HCT116 (cell line): ENCODE measurements at regions not wholly inside any gene's neighbourhood (a gene's known extent, or its start where the extent isn't known, plus 50 kb on each side); places are given as distances from the start of the nearest gene placed in this dataset.

Source experiments
- CEBPB ChIP-seq: IDR thresholded peaks from 2 replicates; pipeline ENCODE4 v1.6.1; 2012; ENCODE audit warnings: low read depth
- POLR2AphosphoS5 ChIP-seq: IDR thresholded peaks from 2 replicates; pipeline ENCODE4 v1.6.1; 2011; ENCODE audit warnings: mild to moderate bottlenecking, low read depth, low read length, moderate library complexity
- TF ChIP-seq, protein P1 (sequence below), 3 experiments: fragments of 200-600 bp in 1 of 3; sonication (generic) in 1 of 3; IDR thresholded peaks in 2 of 3; conservative IDR thresholded peaks in 1 of 3; 2 replicates each; pipeline ENCODE4 v1.5.1; 2012 to 2017; ENCODE audit warnings: low read depth in 2 of 3, low read length in 2 of 3, antibody characterized with exemption in 1 of 3, borderline replicate concordance in 1 of 3, control low read depth in 1 of 3, mild to moderate bottlenecking in 1 of 3, mixed read lengths in 1 of 3, mixed run types in 1 of 3, moderate library complexity in 1 of 3; ENCODE audit not compliant: insufficient read depth in 1 of 3

DNA sequence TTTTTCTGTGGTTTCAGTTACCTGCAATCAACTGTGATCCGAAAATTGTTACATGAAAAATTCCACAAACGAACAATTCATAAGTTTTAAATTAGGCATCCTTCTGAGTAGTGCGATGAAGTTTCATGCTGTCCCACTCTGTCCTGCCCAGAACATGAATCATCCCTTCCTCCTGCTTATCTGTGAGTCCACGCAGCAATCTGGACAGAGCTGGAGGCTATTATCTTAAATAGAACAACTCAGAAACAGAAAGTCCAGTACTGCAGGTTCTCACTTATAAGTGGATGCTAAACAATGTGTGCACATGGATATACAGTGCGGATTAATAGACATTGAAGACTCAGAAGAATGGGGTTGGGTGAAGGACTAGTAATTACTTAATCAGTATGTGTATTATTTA is 583.7 kb upstream of the SPRY2 start:
- TF ChIP-seq, protein P1, sequence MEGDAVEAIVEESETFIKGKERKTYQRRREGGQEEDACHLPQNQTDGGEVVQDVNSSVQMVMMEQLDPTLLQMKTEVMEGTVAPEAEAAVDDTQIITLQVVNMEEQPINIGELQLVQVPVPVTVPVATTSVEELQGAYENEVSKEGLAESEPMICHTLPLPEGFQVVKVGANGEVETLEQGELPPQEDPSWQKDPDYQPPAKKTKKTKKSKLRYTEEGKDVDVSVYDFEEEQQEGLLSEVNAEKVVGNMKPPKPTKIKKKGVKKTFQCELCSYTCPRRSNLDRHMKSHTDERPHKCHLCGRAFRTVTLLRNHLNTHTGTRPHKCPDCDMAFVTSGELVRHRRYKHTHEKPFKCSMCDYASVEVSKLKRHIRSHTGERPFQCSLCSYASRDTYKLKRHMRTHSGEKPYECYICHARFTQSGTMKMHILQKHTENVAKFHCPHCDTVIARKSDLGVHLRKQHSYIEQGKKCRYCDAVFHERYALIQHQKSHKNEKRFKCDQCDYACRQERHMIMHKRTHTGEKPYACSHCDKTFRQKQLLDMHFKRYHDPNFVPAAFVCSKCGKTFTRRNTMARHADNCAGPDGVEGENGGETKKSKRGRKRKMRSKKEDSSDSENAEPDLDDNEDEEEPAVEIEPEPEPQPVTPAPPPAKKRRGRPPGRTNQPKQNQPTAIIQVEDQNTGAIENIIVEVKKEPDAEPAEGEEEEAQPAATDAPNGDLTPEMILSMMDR (IDR thresholded peaks at IDR 0.05 in 2 of 3, conservative IDR thresholded peaks at IDR 0.05 in 1 of 3; ENCODE audit: borderline replicate concordance in 1 of 3, insufficient read depth in 1 of 3, low read depth in 2 of 3, low read length in 2 of 3): no peak
- no peak for TF ChIP-seq CEBPB
- TF ChIP-seq POLR2AphosphoS5: no peak
